NCI-H2227 (cell line): ENCODE measurements at regions not wholly inside any gene's neighbourhood (a gene's known extent, or its start where the extent isn't known, plus 50 kb on each side); places are given as distances from the start of the nearest gene placed in this dataset.
"Not testable (repeated sequence)": the region's sequence is repeated elsewhere in the genome, so short reads cannot be mapped to it uniquely, and the experiment has no call there.

Experiments
- DNase-seq: peaks from one replicate; lab custom pipeline; 2025; ENCODE audit not compliant: unreplicated experiment; lab: John Stamatoyannopoulos, UW

DNA sequence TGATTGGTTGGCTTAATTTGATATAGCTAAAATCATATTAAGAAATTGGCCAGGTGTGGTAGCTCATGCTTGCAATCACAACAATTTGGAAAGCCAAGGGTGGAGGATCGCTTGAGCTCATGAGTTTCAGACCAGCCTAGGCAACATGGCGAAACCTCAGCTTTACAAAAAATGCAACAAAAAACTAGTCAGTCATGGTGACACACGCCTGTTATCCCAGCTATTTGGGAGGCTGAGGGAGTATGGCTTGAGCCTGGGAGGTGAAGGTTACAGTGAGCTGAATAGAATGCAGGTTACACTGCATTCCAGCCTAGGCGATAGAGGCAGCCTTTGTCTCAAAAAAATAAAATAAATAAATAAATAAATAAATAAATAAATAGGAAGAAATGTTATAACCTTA is 1579.6 kb upstream of the SLC10A2 start:
- DNase-seq: no peak

- no peak for DNase-seq
Measured at GRCh38 chr13:104641309-104641708, 1575.1 kb upstream of the SLC10A2 start.

DNA sequence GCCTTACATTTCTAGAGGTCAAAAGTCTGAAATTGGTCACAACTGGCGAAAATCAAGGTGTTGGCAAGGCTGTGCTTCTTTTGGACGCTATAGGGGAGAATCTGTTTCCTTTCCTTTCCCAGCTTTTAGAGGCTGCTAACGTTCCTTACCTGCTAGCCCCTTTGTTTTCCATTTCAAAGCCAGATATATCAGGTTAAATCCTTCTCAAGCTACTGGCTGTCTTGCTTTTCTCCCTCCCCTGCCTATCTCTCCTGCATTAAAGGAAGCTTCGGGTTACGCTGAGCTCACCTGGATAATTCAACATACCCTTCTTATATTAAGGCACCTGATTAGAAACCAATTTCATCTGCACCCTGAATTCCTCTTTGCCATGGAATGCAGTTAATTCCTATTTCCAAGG is 1569.7 kb upstream of the SLC10A2 start:
- no peak for DNase-seq

- DNase-seq: no peak
Measured at GRCh38 chr13:104634016-104634415, 1567.8 kb upstream of the SLC10A2 start.

DNA sequence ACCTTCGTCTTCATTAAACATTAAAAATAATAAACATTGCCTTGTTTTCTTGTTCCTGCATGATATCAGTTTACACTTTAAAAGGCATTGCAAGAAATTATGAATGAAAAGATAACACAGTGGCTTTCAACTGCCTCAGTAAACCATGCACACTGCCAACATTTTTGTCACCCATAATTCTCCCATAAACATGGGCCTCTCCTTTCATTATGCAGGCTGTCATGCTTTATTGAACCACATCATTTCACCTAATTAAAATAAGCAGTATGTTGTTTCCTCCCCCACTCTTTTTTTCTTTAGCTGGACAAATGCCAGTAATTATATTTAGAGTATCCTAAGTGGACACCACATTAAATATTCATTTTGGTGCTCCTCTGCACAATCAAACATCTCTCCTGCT is 1566.5 kb upstream of the SLC10A2 start:
- no peak for DNase-seq

- DNase-seq: peak; percentile 5
Measured at GRCh38 chr13:104625201-104625600, 1559.0 kb upstream of the SLC10A2 start.

- no peak for DNase-seq
Measured at GRCh38 chr13:104616990-104617389, 1550.8 kb upstream of the SLC10A2 start.

GRCh38 chr13:104614361-104615145 is 1548.3 kb upstream of the SLC10A2 start:
- no peak for DNase-seq

GRCh38 chr13:104608331-104608730 is 1542.1 kb upstream of the SLC10A2 start:
- DNase-seq: no peak

DNA sequence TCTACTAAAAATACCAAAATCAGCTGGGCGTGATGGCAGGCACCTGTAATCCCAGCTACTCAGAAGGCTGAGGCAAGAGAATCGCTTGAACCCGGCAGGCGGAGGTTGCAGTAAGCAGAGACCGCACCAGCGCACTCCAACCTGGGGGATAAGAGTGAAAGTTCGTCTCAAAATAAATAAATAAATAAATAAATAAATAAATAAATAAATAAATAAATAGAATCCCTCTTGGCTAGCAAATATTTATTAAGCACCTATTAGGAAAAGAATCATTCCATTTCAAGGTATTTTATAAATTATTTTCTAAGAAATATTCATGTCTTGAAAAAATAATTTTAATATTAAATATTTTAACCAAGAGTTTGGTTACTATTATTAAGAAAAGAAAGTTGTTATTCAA is 1539.2 kb upstream of the SLC10A2 start:
- DNase-seq: not testable (repeated sequence)

DNA sequence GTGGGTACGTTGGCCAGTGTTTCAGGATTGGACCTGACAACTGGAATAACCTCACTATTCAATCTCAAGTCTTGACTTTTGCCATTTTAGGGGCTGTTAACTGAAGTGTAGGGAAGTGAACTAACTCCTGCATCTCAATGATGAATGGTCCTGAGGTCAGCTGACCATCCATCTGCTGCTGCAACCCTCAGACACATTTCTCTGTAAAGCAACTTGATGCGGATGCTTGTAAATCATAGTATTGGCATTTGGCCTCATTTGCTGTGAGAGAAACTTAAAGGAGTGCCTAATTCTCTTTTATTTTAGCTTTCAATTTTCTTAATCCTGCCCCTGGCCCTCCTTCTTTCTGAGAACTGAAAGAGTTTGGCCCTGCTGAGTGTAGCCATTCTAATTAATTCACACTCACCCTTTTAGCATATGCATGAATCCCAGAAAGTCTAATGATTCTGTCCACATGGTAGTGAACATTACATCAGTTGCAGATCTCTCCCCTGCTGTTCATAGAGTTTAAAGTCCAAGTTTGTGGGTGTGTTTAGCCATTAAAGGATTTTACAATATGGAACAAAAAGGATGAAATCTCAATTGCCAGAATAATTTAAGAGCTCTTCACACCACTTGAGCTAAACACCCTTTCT is 1531.4 kb upstream of the SLC10A2 start:
- peak; percentile 27 for DNase-seq

GRCh38 chr13:104595511-104595910 is 1529.3 kb upstream of the SLC10A2 start:
- DNase-seq: no peak

GRCh38 chr13:104594806-104595205 is 1528.6 kb upstream of the SLC10A2 start:
- no peak for DNase-seq

GRCh38 chr13:104593693-104594092 is 1527.5 kb upstream of the SLC10A2 start:
- no peak for DNase-seq

DNA sequence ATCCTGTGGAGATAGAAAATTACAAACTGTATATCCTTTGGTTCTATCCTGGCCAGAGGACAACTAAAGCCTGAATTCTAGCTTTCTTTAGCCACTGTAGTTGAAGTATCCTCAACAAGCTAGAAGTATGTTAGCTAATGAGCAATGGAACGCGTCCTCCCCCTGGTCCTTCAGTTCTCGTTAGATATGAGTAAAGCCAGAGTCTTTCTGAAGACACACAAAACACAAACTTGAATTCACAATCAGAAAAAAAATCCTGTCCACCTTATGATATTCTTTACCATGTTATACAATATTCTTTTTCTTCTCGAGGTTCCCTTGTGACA is 1527.0 kb upstream of the SLC10A2 start:
- no peak for DNase-seq

- DNase-seq: no peak
Measured at GRCh38 chr13:104592545-104593250, 1526.5 kb upstream of the SLC10A2 start.

GRCh38 chr13:104592127-104592526 is 1525.9 kb upstream of the SLC10A2 start:
- no peak for DNase-seq

GRCh38 chr13:104586051-104586746 is 1520.0 kb upstream of the SLC10A2 start:
- peak; percentile 35 for DNase-seq

- no peak for DNase-seq
Measured at GRCh38 chr13:104584481-104584880, 1518.3 kb upstream of the SLC10A2 start.

DNA sequence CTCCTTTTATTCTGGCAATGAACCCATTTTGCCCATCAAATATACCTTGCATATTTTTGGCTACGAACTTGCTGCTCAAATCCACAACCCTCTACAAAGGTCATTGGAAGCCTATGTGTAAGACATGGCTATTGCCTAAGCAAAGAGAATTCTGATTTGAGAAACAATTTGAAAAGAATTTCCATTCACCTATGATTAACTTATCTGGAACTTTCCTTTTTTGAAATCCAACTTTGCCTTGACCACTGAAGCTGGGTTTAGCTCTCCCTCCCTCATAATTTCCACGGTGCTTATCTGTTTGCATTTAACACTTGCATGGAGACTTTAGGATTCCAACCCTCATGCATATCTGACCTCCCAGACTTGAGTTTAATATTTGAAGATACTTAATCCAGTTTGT is 1514.7 kb upstream of the SLC10A2 start:
- no peak for DNase-seq

DNA sequence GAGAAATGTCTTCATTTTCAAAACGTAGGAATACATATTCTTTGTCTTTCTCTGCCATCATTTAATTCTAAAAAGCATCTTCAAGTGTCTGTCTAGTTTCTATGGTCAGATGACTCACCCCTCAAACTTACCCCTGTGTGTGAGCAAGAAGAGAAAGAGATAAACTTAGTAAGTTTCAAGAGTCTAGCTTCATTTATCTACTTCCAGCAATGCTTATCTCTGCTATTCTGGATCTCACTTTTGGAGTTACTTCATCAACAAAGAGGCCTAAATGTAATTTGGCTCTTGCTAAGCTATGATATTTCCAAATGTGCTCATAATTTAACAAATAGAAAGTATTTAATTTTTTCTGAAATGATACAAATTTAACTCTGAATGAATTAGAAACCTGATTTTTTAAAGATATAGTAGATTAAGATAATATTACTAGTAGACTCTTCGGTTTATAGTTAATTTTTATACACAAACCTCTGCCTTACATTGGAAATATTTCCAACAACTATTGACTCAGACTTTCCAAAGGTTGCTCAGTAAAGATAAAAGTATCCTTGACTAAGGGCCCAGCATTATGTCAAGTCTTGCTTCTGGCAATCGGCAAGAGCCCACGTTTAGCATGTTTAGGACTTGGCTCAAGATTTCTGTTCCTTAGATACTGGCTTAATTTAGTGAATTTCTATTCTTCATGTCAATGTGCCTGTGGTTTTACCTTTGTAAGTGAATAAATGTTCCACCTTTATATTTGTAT is 1511.0 kb upstream of the SLC10A2 start:
- DNase-seq: no peak
